H9 (cell line): ENCODE measurements at regions not wholly inside any gene's neighbourhood (a gene's known extent, or its start where the extent isn't known, plus 50 kb on each side); places are given as distances from the start of the nearest gene placed in this dataset.

Source experiments
- DNase-seq: peaks from one replicate; pipeline ENCODE4 v3.0.0-alpha.2; 2017
- H2AFZ ChIP-seq: one replicate; pipeline ENCODE4 v1.6.1; 2013; ENCODE audit warnings: mild to moderate bottlenecking, low read length, control low read depth, moderate library complexity
- H2AK5ac ChIP-seq: 2 replicates; pipeline ENCODE4 v1.6.1; 2013; ENCODE audit warnings: low read length, control low read depth, mixed read lengths; ENCODE audit not compliant: insufficient read length
- H2BK120ac ChIP-seq: one replicate; pipeline ENCODE4 v1.6.1; 2013; ENCODE audit warnings: low read depth, mild to moderate bottlenecking, low read length, control low read depth, inconsistent platforms; ENCODE audit not compliant: poor library complexity, severe bottlenecking
- H2BK12ac ChIP-seq: 2 replicates; pipeline ENCODE4 v1.6.1; 2013; ENCODE audit warnings: low read length, control low read depth, mixed read lengths, low read depth; ENCODE audit not compliant: insufficient read length
- H2BK15ac ChIP-seq: 2 replicates; pipeline ENCODE4 v1.6.1; 2013; ENCODE audit warnings: low read depth, low read length, control low read depth
- H2BK20ac ChIP-seq: one replicate; pipeline ENCODE4 v1.6.1; 2013; ENCODE audit warnings: low read depth, mild to moderate bottlenecking, low read length, control low read depth, inconsistent platforms; ENCODE audit not compliant: poor library complexity, severe bottlenecking
- H2BK5ac ChIP-seq: 2 replicates; pipeline ENCODE4 v1.6.1; 2013; ENCODE audit warnings: low read length, control low read depth, mixed read lengths; ENCODE audit not compliant: insufficient read length
- H3K14ac ChIP-seq: 2 replicates; pipeline ENCODE4 v1.6.1; 2013; ENCODE audit warnings: low read length, control low read depth; ENCODE audit not compliant: insufficient read depth
- H3K18ac ChIP-seq: 2 replicates; pipeline ENCODE4 v1.6.1; 2013; ENCODE audit warnings: low read depth, mild to moderate bottlenecking, mixed read lengths, low read length, control low read depth; ENCODE audit not compliant: insufficient read length
- H3K23ac ChIP-seq: 2 replicates; pipeline ENCODE4 v1.6.1; 2013; ENCODE audit warnings: low read length, control low read depth, mixed read lengths, low read depth; ENCODE audit not compliant: insufficient read length
- H3K23me2 ChIP-seq: 2 replicates; pipeline ENCODE4 v1.6.1; 2013; ENCODE audit warnings: low read depth, mild to moderate bottlenecking, mixed read lengths, low read length, control low read depth; ENCODE audit not compliant: insufficient read length, poor library complexity, severe bottlenecking
- H3K27ac ChIP-seq: 2 replicates; pipeline ENCODE4 v1.5.1; 2013; ENCODE audit warnings: low read length, control low read depth, mixed read lengths, low read depth; ENCODE audit not compliant: insufficient read length
- H3K27me3 ChIP-seq: 2 replicates; pipeline ENCODE4 v1.6.1; 2013; ENCODE audit warnings: low read length, control low read depth, inconsistent platforms; ENCODE audit not compliant: insufficient read depth
- H3K4ac ChIP-seq: 2 replicates; pipeline ENCODE4 v1.6.1; 2013; ENCODE audit warnings: low read depth, mild to moderate bottlenecking, control low read depth, inconsistent platforms, low read length, moderate library complexity
- H3K4me1 ChIP-seq: 2 replicates; pipeline ENCODE4 v1.6.1; 2013; ENCODE audit warnings: low read length, control low read depth, inconsistent platforms; ENCODE audit not compliant: insufficient read depth
- H3K4me2 ChIP-seq: 2 replicates; pipeline ENCODE4 v1.6.1; 2013; ENCODE audit warnings: low read length, control low read depth, mixed read lengths; ENCODE audit not compliant: insufficient read length, insufficient read depth
- H3K56ac ChIP-seq: 2 replicates; pipeline ENCODE4 v1.6.1; 2013; ENCODE audit warnings: low read depth, mild to moderate bottlenecking, mixed read lengths, low read length, control low read depth; ENCODE audit not compliant: insufficient read length
- H3K79me1 ChIP-seq: 2 replicates; pipeline ENCODE4 v1.6.1; 2013; ENCODE audit warnings: low read depth, mild to moderate bottlenecking, moderate library complexity, low read length, control low read depth, inconsistent platforms; ENCODE audit not compliant: insufficient read depth, poor library complexity, severe bottlenecking
- H3K79me2 ChIP-seq: 2 replicates; pipeline ENCODE4 v1.6.1; 2013; ENCODE audit warnings: low read length, control low read depth, inconsistent platforms; ENCODE audit not compliant: insufficient read depth
- H3K9ac ChIP-seq: 2 replicates; pipeline ENCODE4 v1.6.1; 2013; ENCODE audit warnings: low read length, control low read depth, mixed read lengths; ENCODE audit not compliant: insufficient read length; ENCODE audit errors: extremely low read depth
- H3K9me3 ChIP-seq: one replicate; pipeline ENCODE4 v1.6.1; 2013; ENCODE audit warnings: low read depth, low read length, inconsistent platforms; ENCODE audit not compliant: control insufficient read depth
- H3T11ph ChIP-seq: one replicate; pipeline ENCODE4 v1.6.1; 2013; ENCODE audit warnings: mild to moderate bottlenecking, low read length, control low read depth, inconsistent platforms
- H4K20me1 ChIP-seq: one replicate; pipeline ENCODE4 v1.6.1; 2013; ENCODE audit not compliant: control insufficient read depth, insufficient read length, insufficient read depth
- H4K5ac ChIP-seq: 2 replicates; pipeline ENCODE4 v1.6.1; 2013; ENCODE audit warnings: low read depth, mild to moderate bottlenecking, mixed read lengths, low read length, control low read depth; ENCODE audit not compliant: insufficient read length
- H4K8ac ChIP-seq: replicated peaks from 2 replicates; pipeline ENCODE4 v1.6.1; 2013; ENCODE audit warnings: low read length, control low read depth, mixed read lengths, low read depth; ENCODE audit not compliant: insufficient read length
- H4K91ac ChIP-seq: 2 replicates; pipeline ENCODE4 v1.6.1; 2013; ENCODE audit warnings: low read depth, mild to moderate bottlenecking, moderate library complexity, mixed read lengths, low read length, control low read depth; ENCODE audit not compliant: insufficient read length
- H3K27ac Mint-ChIP-seq, 3 experiments: 2 replicates in 2 of 3; 3 replicates in 1 of 3; pipeline ENCODE4 v1.8.0; 2020 to 2021; ENCODE audit warnings: mixed read lengths in 3 of 3, mild to moderate bottlenecking in 1 of 3, moderate library complexity in 1 of 3
- H3K27me3 Mint-ChIP-seq: 2 replicates; pipeline ENCODE4 v1.8.0; 2021; ENCODE audit warnings: low read depth, mild to moderate bottlenecking, moderate library complexity, mixed read lengths
- H3K36me3 Mint-ChIP-seq, 3 experiments: 2 replicates in 2 of 3; 3 replicates in 1 of 3; pipeline ENCODE4 v1.8.0; 2020 to 2021; ENCODE audit warnings: low read depth in 3 of 3, mixed read lengths in 3 of 3; ENCODE audit not compliant: insufficient read depth in 1 of 3
- H3K4me1 Mint-ChIP-seq, 2 experiments: 2 replicates each; pipeline ENCODE4 v1.8.0; 2020; ENCODE audit warnings: mixed read lengths in 2 of 2
- H3K4me3 Mint-ChIP-seq, 2 experiments: 2 replicates in 1 of 2; 3 replicates in 1 of 2; pipeline ENCODE4 v1.8.0; 2020 to 2021; ENCODE audit warnings: mild to moderate bottlenecking in 2 of 2, mixed read lengths in 2 of 2, moderate library complexity in 1 of 2
- H3K9me3 Mint-ChIP-seq, 2 experiments: 2 replicates in 1 of 2; 3 replicates in 1 of 2; pipeline ENCODE4 v1.8.0; 2020; ENCODE audit warnings: mild to moderate bottlenecking in 2 of 2, mixed read lengths in 2 of 2, moderate library complexity in 1 of 2
- WGBS: extraction: QIAGEN DNeasy Blood & Tissue Kit; methylation state at CpG from one replicate; pipeline ENCODE4 v1.1.7; 2013; ENCODE audit warnings: missing lambda C conversion rate, low lambda C conversion rate, mixed read lengths; ENCODE audit not compliant: insufficient read length; ENCODE audit errors: extremely low coverage; 5-methylcytosine and 5-hydroxymethylcytosine counted together
- TF ChIP-seq, protein P1 (sequence below): fragments of 200-600 bp; sonication (generic); conservative IDR thresholded peaks from 3 replicates; pipeline ENCODE4 v1.8.0; 2021; ENCODE audit warnings: antibody characterized with exemption, mild to moderate bottlenecking

DNA sequence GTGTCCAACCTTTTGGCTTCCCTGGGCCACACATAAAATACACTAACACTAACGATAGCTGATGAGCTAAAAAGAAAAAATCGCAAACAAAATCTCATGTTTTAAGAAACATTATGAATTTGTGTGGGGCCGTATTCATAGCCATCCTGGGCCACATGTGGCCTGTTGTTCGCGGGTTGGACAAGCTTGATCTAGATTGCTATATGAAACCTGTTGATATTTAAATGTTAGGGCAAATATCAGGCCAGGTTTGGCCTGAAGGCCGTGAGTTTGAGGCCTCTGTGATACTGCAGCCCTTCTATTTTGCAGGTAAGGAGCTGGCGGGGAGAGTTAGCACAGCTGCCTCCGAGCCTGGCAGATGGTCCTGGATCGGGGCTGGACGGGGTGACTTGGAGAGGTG is 99.0 kb downstream of the CEBPB start:
- H3K4me3 Mint-ChIP-seq, result no peak overlapping the region
- H3K79me2 ChIP-seq, result no peaks in the 10 kb centered on the region
- H3K36me3 Mint-ChIP-seq, result no peaks in the 10 kb centered on the region
- peaks cover 9 to 19% of the 10 kb centered on the region in 2 experiments for H3K4me1 Mint-ChIP-seq
- no peak overlapping the region for H2BK5ac ChIP-seq
- H3K9me3 ChIP-seq, result no peaks in the 10 kb centered on the region
- H3K18ac ChIP-seq, result no peak overlapping the region
- H2BK120ac ChIP-seq, result no peak overlapping the region
- no peak overlapping the region for H2BK12ac ChIP-seq
- no peak overlapping the region for H2AFZ ChIP-seq
- H3K27me3 ChIP-seq, result no peaks in the 10 kb centered on the region
- no peak overlapping the region for H4K8ac ChIP-seq
- no peaks in the 10 kb centered on the region for H3K79me1 ChIP-seq
- H3K4me1 ChIP-seq, result no peaks in the 10 kb centered on the region
- no peak overlapping the region for H4K5ac ChIP-seq
- no peak overlapping the region for H2AK5ac ChIP-seq
- H4K91ac ChIP-seq, result no peak overlapping the region
- TF ChIP-seq, protein P1, sequence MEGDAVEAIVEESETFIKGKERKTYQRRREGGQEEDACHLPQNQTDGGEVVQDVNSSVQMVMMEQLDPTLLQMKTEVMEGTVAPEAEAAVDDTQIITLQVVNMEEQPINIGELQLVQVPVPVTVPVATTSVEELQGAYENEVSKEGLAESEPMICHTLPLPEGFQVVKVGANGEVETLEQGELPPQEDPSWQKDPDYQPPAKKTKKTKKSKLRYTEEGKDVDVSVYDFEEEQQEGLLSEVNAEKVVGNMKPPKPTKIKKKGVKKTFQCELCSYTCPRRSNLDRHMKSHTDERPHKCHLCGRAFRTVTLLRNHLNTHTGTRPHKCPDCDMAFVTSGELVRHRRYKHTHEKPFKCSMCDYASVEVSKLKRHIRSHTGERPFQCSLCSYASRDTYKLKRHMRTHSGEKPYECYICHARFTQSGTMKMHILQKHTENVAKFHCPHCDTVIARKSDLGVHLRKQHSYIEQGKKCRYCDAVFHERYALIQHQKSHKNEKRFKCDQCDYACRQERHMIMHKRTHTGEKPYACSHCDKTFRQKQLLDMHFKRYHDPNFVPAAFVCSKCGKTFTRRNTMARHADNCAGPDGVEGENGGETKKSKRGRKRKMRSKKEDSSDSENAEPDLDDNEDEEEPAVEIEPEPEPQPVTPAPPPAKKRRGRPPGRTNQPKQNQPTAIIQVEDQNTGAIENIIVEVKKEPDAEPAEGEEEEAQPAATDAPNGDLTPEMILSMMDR, result no peak
- H3K9ac ChIP-seq, result no peak overlapping the region
- no peak overlapping the region for H3K4ac ChIP-seq
- peak overlapping the region in 2 of 3 experiments; percentile 17 to 74; a peak in 2 of 7 replicates for H3K27ac Mint-ChIP-seq
- H3K23ac ChIP-seq, result no peak overlapping the region
- H2BK15ac ChIP-seq, result no peak overlapping the region
- no peaks in the 10 kb centered on the region for H3K23me2 ChIP-seq
- H3T11ph ChIP-seq, result no peak overlapping the region
- H2BK20ac ChIP-seq, result no peak overlapping the region
- H3K56ac ChIP-seq, result no peak overlapping the region
- peaks cover 7% of the 10 kb centered on the region for H3K27me3 Mint-ChIP-seq
- no peaks in the 10 kb centered on the region; a peak in 1 of 5 replicates for H3K9me3 Mint-ChIP-seq
- no peak overlapping the region for H3K14ac ChIP-seq
- H4K20me1 ChIP-seq, result no peaks in the 10 kb centered on the region
- no peak overlapping the region for H3K4me2 ChIP-seq
- no peak overlapping the region for H3K27ac ChIP-seq
- WGBS, result no CpG with 5 or more reads among the region's 10 CpGs
- DNase-seq, result no peak
